ENCODE measurements at regions not wholly inside any gene's neighbourhood (a gene's known extent, or its start where the extent isn't known, plus 50 kb on each side); places are given as distances from the start of the nearest gene placed in this dataset.

- DNase-seq, result no peak
- CTCF ChIA-PET, result no interaction called here
- intact Hi-C loops (cut with micrococcal nuclease; ENCODE audit: unreplicated experiment), result no loop called here
- BruUV-seq (replicated peaks), result no TSS peak
- H3K4me3 Mint-ChIP-seq (ENCODE audit: low read depth, unreplicated experiment), result no peak overlapping the region
- no peaks in the 10 kb centered on the region for H3K27me3 Mint-ChIP-seq (ENCODE audit: unreplicated experiment)
- peaks cover 21% of the 10 kb centered on the region for H3K4me1 Mint-ChIP-seq (ENCODE audit: low read depth, unreplicated experiment)
- TF ChIP-seq CTCF (IDR thresholded peaks at IDR 0.05; ENCODE audit: unreplicated experiment), result no peak
- peak overlapping the region; percentile 68 for H3K27ac Mint-ChIP-seq (ENCODE audit: unreplicated experiment)
- no peaks in the 10 kb centered on the region for H3K36me3 Mint-ChIP-seq (ENCODE audit: insufficient read depth, unreplicated experiment)
- H3K9me3 Mint-ChIP-seq (ENCODE audit: low read depth, unreplicated experiment), result peaks cover 2% of the 10 kb centered on the region
Measured at GRCh38 chr18:73318739-73319479, 451.1 kb upstream of the NETO1 start.

DNA sequence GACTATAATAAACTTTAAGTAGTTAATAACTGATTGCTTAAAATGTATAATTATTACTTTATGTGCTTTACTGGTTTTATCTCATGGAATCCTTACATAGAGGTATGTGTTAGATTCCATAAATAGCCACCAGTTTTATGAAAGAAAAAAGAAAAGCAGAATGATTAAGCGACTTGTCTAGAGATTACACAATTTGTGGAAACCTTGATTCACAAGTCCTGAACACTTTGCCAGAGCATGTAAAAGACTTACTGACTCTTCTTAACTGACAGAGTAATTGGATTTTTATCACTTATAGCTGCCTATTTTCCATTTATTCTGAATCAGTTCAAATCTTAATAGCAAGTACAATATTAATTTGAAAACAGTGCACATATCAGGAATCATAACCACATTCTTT, 448.7 kb upstream of the NETO1 start:
- H3K4me3 Mint-ChIP-seq (ENCODE audit: low read depth, unreplicated experiment), result no peak overlapping the region
- no peaks in the 10 kb centered on the region for H3K27me3 Mint-ChIP-seq (ENCODE audit: unreplicated experiment)
- no peak for TF ChIP-seq CTCF (IDR thresholded peaks at IDR 0.05; ENCODE audit: unreplicated experiment)
- H3K27ac Mint-ChIP-seq (ENCODE audit: unreplicated experiment), result no peak overlapping the region
- CTCF ChIA-PET, result no interaction called here
- no peaks in the 10 kb centered on the region for H3K36me3 Mint-ChIP-seq (ENCODE audit: insufficient read depth, unreplicated experiment)
- intact Hi-C loops (cut with micrococcal nuclease; ENCODE audit: unreplicated experiment), result no loop called here
- no TSS peak for BruUV-seq (replicated peaks)
- H3K4me1 Mint-ChIP-seq (ENCODE audit: low read depth, unreplicated experiment), result peaks cover 21% of the 10 kb centered on the region
- DNase-seq, result no peak
- no peaks in the 10 kb centered on the region for H3K9me3 Mint-ChIP-seq (ENCODE audit: low read depth, unreplicated experiment)

DNA sequence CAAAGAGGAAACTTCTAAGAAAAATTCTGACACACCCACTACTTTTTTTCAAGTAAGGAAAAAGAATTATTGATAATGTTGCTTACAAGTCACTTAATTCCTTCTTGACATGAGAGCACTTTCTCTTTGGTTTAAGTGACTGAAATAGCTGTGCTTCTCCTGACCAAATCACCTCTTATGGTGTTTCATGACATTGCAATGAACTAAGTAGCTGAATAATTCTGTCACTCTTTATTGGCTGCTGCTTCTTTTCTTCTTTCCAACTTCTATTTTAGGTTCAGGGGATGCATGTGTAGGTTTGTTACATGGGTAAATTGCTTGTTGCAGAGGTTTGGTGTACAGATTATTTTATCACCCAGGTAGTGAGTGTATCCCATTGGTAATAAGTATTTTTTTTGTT, 447.6 kb upstream of the NETO1 start:
- H3K4me3 Mint-ChIP-seq (ENCODE audit: low read depth, unreplicated experiment), result no peak overlapping the region
- CTCF ChIA-PET, result no interaction called here
- peaks cover 3% of the 10 kb centered on the region for H3K9me3 Mint-ChIP-seq (ENCODE audit: low read depth, unreplicated experiment)
- no peak overlapping the region for H3K27ac Mint-ChIP-seq (ENCODE audit: unreplicated experiment)
- peaks cover 21% of the 10 kb centered on the region for H3K4me1 Mint-ChIP-seq (ENCODE audit: low read depth, unreplicated experiment)
- no peaks in the 10 kb centered on the region for H3K36me3 Mint-ChIP-seq (ENCODE audit: insufficient read depth, unreplicated experiment)
- DNase-seq, result no peak
- BruUV-seq (replicated peaks), result no TSS peak
- intact Hi-C loops (cut with micrococcal nuclease; ENCODE audit: unreplicated experiment), result no loop called here
- H3K27me3 Mint-ChIP-seq (ENCODE audit: unreplicated experiment), result no peaks in the 10 kb centered on the region
- TF ChIP-seq CTCF (IDR thresholded peaks at IDR 0.05; ENCODE audit: unreplicated experiment), result no peak

DNA sequence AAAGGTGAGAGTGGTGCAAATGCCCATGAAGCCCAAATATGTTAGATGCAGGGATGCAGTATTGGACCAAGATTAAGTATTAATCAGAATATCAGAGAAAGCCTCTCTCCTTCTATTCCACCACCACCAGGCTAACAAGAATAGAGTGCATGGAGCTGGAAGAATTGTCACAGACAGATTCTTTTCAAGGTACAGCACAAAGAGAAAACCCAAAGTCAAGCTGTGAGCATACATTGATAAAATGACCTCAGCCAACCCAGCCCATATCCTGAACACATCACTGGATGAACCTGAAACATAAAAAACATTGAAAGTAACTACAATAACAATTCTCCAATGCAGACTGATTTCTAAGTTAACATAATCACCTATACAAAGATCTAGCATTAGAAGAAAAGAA, 445.7 kb upstream of the NETO1 start:
- no peak overlapping the region for H3K4me3 Mint-ChIP-seq (ENCODE audit: low read depth, unreplicated experiment)
- no peaks in the 10 kb centered on the region for H3K36me3 Mint-ChIP-seq (ENCODE audit: insufficient read depth, unreplicated experiment)
- TF ChIP-seq CTCF (IDR thresholded peaks at IDR 0.05; ENCODE audit: unreplicated experiment), result no peak
- no peak overlapping the region for H3K27ac Mint-ChIP-seq (ENCODE audit: unreplicated experiment)
- no TSS peak for BruUV-seq (replicated peaks)
- CTCF ChIA-PET, result no interaction called here
- no peak for DNase-seq
- peaks cover 11% of the 10 kb centered on the region for H3K4me1 Mint-ChIP-seq (ENCODE audit: low read depth, unreplicated experiment)
- intact Hi-C loops (cut with micrococcal nuclease; ENCODE audit: unreplicated experiment), result no loop called here
- peaks cover 3% of the 10 kb centered on the region for H3K9me3 Mint-ChIP-seq (ENCODE audit: low read depth, unreplicated experiment)
- no peaks in the 10 kb centered on the region for H3K27me3 Mint-ChIP-seq (ENCODE audit: unreplicated experiment)

All from Calu3 (cell line).